Stimulated activated CD8-positive, alpha-beta memory T cell treated with anti-CD3 and anti-CD28 coated beads, Interleukin-12 subunit alpha, Interleukin-12 subunit beta, amount 100 ng/mL, for 24 hours (primary cell): ENCODE measurements at regions not wholly inside any gene's neighbourhood (a gene's known extent, or its start where the extent isn't known, plus 50 kb on each side); places are given as distances from the start of the nearest gene placed in this dataset.

Experiments
- DNase-seq: peaks from one replicate; pipeline ENCODE4 v3.0.0-alpha.2; 2020; ENCODE audit errors: extremely low read depth

DNA sequence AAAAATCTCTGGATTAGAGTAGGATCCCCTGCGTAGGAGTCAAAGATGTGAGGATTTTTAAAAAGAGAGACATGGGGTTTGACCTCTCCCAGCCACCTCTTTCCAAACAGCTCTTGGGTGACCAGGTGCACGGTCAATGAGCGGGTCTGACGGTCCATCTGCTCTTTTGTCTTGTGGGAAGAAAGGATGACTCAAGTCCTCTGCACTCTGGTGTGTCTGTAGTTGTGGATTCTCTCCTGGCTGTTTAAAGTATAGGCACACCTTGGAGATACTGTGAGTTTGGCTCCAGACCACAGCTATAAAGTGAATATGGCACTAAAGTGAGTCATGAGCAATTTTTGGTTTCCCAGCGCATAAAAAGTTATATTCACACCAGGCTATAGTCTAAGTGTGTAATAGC lies 209.8 kb downstream of the BMP7 start:
- DNase-seq: no peak

DNA sequence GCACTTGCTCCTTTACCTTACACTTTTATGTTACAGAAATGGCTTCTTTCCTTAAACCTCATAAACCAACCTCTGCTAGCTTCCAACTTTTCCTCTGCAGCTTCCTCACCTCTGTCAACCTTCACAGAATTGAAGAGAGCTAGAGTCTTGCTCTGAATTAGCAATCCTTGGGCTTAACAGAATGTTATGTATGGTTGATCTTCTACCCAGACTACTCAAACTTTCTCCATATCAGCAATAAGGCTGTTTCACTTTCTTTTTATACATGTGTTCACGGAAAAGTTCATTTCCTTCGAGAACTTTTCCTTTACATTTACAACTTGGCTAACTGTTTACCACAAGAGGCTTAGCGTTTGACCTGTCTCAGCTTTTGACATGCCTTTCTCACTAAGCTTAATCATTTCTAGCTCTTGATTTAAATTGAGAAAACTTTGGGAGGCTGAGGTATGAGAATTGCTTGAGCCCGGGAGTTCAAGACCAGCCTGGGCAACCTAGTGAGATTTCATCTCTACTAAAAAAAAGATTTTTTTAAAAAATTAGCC lies 207.3 kb downstream of the BMP7 start:
- DNase-seq: no peak

DNA sequence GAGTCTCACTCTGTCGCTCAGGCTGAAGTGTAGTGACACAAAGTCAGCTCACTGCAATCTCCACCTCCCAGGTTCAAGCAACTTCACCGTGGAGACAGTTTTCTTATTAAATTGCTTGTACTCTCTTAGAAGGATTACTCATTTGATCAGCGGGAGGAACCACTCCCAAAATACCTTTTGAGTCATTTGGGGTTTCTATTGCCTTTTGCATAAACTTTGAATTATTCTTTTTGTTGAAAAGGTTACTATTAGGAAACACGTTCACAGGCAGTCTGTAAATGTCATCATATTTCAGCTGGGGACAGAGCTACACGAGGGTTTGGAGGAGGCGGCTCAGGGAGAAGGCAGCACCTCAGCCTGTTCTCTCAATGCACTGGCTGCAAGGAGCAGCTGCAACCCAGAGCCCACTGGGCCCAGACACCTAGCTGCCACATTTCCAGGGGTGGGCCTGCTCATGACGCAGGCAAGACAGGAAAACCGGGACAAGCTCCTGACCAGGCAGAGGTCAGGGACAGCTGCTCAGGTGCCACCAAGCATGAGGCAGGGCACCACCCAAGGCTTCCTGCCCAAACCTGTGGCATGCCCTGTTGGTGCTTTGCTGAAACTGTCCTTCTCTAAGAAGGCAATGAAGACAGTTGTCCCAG lies 205.9 kb downstream of the BMP7 start:
- DNase-seq: no peak

GRCh38 chr20:57061051-57061900 lies 205.2 kb downstream of the BMP7 start:
- no peak for DNase-seq

DNA sequence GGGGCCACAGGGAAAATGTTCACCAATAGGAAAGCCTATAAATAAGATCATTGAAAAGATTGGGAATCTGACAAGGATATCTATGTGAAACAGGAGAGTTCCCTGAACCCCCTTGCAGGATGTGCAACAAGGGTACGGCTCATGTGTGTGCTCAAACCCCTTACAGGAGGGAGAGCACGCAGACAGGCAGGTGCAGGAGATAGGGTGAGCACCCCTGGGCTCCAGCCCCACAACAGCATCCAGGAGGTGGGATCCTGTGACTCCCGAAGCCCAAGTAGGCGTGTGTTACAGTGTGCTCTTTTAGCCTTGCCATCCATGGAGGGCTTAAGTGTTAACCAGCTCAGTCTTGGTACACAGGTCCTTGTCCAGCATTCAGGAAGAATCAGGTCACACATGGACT lies 204.2 kb downstream of the BMP7 start:
- DNase-seq: no peak

DNA sequence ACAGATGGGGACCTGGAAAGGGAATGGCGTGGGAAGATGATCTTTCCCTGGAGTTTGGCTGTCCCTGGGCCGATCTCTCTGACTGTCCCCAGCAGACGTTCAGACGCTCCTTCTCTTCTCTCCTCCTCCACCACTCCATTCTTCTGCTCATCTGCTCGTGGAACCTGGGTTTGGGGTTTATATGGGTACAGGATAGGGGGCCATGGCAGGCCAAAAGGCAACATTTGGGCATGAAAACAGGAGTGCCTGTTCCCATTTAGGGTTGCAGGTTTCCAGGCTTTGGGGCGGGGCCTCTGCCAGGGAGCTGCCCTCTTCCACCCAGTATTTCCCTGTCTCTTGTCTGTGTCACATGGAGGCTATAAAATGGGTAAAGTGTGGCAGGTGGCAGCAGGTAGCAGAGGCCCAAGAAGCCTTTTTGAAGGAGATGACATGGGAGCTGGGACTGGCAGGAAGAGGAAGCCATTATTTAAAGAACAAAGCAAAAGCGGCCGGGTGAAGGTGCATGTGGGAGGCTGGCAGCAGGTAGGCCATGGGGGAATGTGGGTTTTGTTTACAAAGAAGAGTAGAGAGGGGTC lies 203.7 kb downstream of the BMP7 start:
- DNase-seq: no peak

DNA sequence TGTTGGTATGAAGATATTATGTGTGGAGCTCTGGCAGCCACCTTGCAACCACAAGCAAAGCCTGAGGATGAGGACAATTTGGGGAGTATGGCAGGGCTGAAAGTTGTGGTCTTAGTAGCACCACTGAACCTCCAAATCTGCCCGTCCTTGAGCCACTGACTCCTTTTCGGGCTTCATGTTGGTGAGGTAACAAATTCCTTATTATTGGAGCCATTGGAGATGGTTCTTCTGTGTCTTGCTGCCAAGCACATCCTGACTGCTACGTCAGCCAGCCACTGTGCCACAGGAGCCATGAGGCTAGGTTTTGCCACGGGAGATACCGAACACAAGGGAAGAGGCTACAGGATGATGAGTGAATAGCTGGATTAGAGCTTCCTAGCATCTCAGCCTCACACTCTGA lies 201.6 kb downstream of the BMP7 start:
- no peak for DNase-seq

GRCh38 chr20:57065646-57066045 lies 200.8 kb downstream of the BMP7 start:
- DNase-seq: no peak

DNA sequence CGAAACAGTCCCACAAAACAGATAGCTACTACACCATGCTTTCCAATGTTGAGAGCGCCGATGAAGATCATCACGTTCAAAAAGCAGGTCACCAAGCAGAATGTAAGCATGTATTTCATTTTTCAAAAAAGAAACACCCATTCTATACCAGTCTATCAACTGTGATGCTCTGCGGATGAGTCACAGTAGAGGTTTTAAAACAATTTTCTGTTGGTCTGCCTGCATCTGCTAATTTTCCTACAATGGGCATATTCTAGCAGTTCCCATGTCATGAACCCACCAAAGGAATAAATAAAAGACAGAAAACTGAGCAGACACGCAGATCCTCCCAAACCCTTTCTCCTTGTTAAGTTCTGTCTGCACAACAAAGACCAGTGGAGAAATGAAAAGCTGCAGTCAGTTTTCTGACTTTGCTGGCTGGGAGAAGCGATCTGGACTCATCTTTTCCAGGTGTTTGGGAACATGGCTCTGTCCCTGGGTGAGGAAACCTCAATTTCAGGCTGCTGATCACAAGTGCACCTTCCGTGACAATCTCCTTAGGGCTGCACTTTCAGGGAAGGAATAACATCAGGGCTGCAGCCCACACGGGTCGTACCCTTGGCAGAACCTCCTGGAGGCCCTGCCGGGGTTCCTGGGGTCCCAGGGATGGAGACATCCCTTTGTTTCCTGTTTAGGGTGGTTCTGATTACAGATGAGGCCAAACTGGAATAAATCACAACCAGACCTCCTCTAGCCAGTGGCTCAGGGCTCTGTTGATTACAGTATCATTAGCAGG lies 200.1 kb downstream of the BMP7 start:
- no peak for DNase-seq

DNA sequence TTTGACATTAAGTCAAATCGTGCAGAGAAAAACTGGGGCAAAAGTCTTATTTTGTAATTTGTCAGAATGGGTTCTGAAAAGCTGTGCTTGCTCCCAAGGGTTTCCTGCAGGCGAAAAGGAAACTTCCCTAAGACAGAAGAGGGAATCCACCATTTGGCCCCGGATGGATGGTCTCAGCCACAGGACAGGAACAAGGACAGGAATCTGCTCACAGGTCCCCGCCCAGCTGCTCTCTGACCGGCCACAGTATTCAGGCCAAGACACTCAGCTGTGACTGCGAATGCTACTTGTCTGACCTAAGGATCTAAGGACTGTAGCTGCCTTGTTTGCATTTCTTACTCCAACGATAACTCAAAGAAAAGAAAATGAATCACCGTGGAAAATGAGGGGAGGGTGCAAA lies 197.0 kb downstream of the BMP7 start:
- DNase-seq: no peak

- no peak for DNase-seq
Measured at GRCh38 chr20:57070296-57070695, 196.1 kb downstream of the BMP7 start.

DNA sequence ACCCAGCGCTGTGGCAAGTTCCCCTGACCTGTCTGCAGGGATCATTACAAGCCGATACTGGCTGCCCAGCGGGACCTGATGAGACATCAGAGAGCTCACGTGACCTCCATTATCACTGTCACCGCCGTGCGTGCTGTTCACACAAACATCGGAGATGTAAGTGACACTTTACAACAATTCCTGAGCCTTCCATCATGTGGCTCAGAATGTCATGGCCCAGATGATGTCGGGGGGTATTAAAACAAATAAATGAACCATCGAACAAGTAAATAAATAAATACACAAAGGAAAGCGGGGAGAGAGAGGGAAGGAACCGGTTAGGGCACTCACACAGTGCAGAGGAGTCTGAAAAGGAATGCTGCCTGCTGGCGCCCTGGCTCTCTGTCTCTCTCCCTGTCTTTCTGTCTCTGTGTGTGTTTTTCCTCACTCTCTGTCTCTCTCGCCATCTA lies 195.1 kb downstream of the BMP7 start:
- DNase-seq: no peak

- no peak for DNase-seq
Measured at GRCh38 chr20:57071954-57072583, 194.4 kb downstream of the BMP7 start.

GRCh38 chr20:57073402-57073801 lies 193.0 kb downstream of the BMP7 start:
- no peak for DNase-seq

- no peak for DNase-seq
Measured at GRCh38 chr20:57074386-57074785, 192.1 kb downstream of the BMP7 start.

DNA sequence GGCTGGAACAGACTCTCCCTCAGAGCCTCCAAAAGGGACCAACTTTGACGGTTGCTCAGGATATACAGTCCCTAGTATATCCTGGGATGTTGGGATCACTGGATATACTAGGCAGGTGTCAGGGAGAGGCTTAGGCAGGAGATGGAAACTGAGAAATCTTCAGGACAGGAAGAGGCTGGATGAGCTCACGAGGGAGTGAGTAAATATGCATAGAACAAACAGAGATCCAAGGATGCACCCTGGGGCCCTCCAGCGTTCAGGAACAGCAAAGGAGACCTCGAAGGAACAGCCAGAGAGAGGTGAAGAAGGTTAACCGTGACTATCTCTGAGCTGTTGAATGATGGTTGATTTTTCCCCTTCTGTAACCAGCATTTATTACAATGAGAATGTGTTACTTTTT lies 191.3 kb downstream of the BMP7 start:
- no peak for DNase-seq

- no peak for DNase-seq
Measured at GRCh38 chr20:57075603-57076002, 190.8 kb downstream of the BMP7 start.

GRCh38 chr20:57076152-57076652 lies 190.2 kb downstream of the BMP7 start:
- no peak for DNase-seq

- DNase-seq: no peak
Measured at GRCh38 chr20:57076951-57077350, 189.5 kb downstream of the BMP7 start.

DNA sequence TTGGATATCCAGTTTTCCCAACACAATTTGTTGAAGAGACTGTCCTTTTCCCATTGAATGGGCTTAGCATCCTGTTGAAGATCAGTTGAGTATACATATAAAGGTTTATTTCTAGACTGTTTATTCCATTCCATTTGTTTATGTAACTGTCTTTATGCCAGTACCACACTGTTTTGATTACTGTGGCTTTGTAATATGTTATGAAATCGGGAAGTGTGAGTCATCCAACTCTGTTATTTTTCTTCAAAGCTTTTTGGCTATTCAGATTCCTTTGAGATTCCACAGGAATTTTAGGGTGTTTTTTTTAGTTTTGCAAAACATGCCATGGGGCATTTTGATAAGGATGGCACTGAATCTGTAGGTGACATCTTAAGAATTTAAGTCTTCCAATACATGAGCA lies 188.3 kb downstream of the BMP7 start:
- DNase-seq: no peak
